ENCODE measurements at regions not wholly inside any gene's neighbourhood (a gene's known extent, or its start where the extent isn't known, plus 50 kb on each side); places are given as distances from the start of the nearest gene placed in this dataset.

- no peak overlapping the region for H3K27ac Mint-ChIP-seq
- H3K4me1 Mint-ChIP-seq, result peaks cover 10% of the 10 kb centered on the region
- H3K4me3 Mint-ChIP-seq, result no peak overlapping the region
- H3K27me3 Mint-ChIP-seq, result no peaks in the 10 kb centered on the region
- no peaks in the 10 kb centered on the region for H3K9me3 Mint-ChIP-seq
- ATAC-seq (no peak), DNase-seq (no peak)
- no peaks in the 10 kb centered on the region for H3K36me3 Mint-ChIP-seq (ENCODE audit: low read depth)
These were observed 162.3 kb upstream of the VRK2 start for GRCh38 chr2:57884281-57884680.

DNA sequence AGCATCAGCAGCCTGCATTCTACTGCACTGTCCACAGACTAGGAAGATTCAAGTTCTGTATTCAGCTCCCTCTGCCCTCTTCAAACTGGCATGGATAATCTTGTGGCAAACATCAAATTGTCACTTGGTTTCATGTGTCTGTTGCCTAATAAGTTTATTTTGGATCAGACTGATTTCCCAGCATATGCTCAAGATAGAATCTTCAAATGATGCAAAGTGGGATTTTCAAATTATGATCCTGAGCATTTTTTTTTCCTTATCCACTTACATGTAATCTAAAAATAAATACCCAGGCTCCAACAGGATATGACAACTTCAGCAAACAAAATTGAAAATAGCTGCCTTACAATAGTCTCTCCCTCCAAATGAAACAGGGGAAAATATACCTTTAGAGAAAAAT, 160.9 kb upstream of the VRK2 start:
- no peak for DNase-seq
- H3K27ac Mint-ChIP-seq, result no peak overlapping the region
- no peak for ATAC-seq

DNA sequence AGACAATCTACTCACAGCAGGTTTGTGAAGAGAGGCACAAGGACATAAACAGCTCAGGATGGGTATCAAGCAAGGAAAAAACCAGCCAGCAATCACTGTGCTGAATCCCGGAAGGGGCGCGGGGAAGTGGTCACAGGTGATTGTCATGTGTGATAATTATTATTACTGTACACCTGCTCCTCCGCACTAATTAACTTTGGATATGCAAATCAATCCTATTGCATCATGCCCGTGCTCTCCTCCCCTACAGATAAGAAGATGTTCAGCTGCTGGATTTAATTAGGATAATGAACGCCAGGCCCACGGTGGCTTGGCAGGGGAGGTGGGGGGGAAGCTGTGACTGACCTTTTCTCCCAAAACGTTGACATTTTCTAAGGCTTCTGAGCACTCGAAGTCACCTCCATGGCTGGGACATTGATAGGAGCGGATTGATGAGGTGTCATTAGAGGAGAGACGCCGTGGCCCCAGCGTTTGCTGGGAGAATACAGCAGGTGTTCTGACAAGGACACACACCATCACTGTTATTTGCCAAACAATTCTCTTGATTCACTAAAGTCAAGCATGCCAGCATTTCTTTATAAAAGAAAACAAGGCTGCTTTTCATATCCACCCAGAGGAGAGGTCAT, 160.3 kb upstream of the VRK2 start:
- peaks cover 10% of the 10 kb centered on the region for H3K4me1 Mint-ChIP-seq
- H3K4me3 Mint-ChIP-seq, result no peak overlapping the region
- no peaks in the 10 kb centered on the region for H3K9me3 Mint-ChIP-seq
- H3K27ac Mint-ChIP-seq, result no peak overlapping the region
- DNase-seq, result no peak
- H3K27me3 Mint-ChIP-seq, result no peaks in the 10 kb centered on the region
- no peak for ATAC-seq
- no peaks in the 10 kb centered on the region for H3K36me3 Mint-ChIP-seq (ENCODE audit: low read depth)

More for the DNA sequence above, 160.9 kb upstream of the VRK2 start:
- Mint-ChIP-seq H3K27me3 (no peaks in the 10 kb centered on the region), H3K4me3 (no peak overlapping the region), H3K36me3 (ENCODE audit: low read depth) (no peaks in the 10 kb centered on the region), H3K9me3 (no peaks in the 10 kb centered on the region), H3K4me1 (peaks cover 10% of the 10 kb centered on the region)

DNA sequence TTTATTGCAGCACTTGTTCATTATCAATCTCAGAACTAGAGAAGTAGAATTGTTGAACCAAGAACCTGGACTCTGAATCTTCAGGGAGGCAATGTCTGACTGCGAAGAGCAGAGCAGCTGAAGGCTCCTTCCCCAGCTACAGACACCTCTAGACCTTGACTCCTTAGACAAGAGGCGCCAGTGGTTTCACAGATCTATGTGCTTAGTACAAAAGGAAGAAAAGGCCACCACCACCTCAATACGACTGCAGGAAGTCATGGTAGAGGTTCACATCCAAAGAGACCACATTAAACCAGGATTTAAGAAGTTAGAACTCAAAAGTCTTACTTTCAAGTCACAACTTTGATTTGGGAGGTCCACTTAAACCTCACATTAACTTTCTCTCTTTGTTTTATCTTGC, 158.1 kb upstream of the VRK2 start:
- Mint-ChIP-seq H3K27me3 (no peaks in the 10 kb centered on the region), H3K27ac (no peak overlapping the region), H3K4me3 (no peak overlapping the region), H3K36me3 (ENCODE audit: low read depth) (no peaks in the 10 kb centered on the region), H3K4me1 (peaks cover 10% of the 10 kb centered on the region), H3K9me3 (no peaks in the 10 kb centered on the region)
- DNase-seq (no peak), ATAC-seq (no peak)

DNA sequence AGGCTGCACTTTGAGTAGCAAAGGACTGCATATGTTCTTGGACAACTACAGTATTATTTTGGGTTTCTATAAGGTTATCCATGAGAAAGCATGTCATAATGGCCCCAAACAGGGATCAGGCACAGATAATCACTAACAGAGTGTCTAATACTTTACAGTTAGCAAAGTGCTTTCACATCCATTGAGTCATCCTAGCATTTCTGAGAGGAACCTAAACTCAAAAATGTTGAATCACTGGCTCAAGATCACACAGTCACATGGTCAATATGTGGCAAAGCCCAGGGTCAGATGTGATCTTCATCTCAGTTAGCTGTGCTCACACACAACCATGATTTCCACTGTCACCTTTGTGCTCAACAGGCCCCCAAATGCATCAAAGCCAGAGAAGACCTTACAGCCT, 156.1 kb upstream of the VRK2 start:
- peak; percentile 36 for ATAC-seq

DNA sequence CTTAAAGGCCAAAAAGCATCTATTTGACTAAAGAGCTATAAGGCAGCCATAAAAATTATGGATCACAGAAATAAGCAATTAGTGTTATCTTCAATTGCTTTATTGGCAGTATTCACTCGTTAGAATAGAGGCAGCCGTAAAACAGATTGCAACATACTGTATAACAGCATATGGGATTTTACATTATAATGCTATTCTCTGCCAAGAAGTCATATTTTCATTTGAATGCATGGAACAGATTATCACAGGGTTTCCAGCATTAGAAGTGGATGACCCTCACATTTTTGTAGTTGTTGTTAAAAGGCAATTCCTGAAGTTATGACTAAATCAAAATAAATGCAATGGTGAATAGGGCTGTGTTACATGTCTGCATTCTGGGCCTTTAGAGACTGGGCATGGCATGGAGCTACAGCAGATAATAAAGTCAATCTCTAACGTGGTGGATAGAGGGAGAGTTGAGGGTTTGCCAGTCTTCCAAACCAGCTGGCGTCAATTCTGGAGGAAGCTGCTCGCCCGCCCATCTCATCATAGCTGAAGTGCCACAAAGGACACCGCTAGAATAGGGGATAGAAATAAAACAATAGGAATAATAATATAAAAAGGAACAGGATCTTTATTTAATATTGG, 155.4 kb upstream of the VRK2 start:
- Mint-ChIP-seq H3K4me3 (no peak overlapping the region), H3K4me1 (peaks cover 13% of the 10 kb centered on the region), H3K9me3 (no peaks in the 10 kb centered on the region), H3K27ac (no peak overlapping the region), H3K27me3 (no peaks in the 10 kb centered on the region), H3K36me3 (ENCODE audit: low read depth) (no peaks in the 10 kb centered on the region)
- ATAC-seq, result no peak
- DNase-seq, result no peak

More for the DNA sequence above, 156.1 kb upstream of the VRK2 start:
- no peak overlapping the region for H3K4me3 Mint-ChIP-seq
- no peaks in the 10 kb centered on the region for H3K27me3 Mint-ChIP-seq
- H3K36me3 Mint-ChIP-seq (ENCODE audit: low read depth), result no peaks in the 10 kb centered on the region
- H3K9me3 Mint-ChIP-seq, result no peaks in the 10 kb centered on the region
- no peak for DNase-seq
- H3K27ac Mint-ChIP-seq, result no peak overlapping the region
- peaks cover 12% of the 10 kb centered on the region for H3K4me1 Mint-ChIP-seq

DNA sequence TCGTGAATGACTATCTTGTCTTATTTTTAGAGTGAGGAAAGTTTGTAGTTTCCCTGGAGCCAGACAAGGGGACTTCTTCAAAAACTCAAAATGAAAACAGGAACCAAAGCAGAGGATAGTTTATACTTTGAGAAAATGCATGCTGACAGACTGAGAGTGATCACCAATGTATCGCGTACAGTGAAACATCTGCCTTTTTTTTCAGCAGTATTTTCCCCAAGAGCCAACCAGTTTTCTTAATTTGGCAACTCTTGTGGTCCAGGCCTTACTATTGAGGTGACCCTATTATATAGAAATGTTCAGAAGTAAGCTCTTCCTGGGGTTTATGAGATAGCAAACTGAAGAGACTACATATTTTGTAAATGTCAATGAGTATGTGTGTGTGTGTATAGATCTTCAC, 153.7 kb upstream of the VRK2 start:
- no peaks in the 10 kb centered on the region for H3K9me3 Mint-ChIP-seq

DNA sequence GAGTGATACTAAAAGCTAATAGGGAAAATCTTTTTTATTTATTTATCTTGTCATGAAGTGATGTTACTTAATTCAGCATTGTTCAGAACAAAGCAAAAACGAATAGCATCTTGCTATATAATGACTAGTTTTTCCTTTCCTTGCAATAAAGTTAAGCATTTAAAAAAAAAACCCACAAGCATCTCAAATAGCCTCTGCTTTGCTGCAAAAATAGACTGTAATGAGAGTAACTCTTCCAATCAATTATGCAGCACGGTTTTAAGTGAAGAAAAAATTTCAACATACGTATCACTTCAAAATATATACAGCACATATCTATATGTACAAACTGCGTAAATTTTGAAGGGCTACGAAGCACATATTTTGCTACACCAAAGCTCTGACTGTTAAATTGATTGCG, 153.3 kb upstream of the VRK2 start:
- no peak for DNase-seq
- H3K9me3 Mint-ChIP-seq, result no peaks in the 10 kb centered on the region
- peaks cover 7% of the 10 kb centered on the region for H3K4me1 Mint-ChIP-seq
- no peak for ATAC-seq
- no peak overlapping the region for H3K4me3 Mint-ChIP-seq
- no peaks in the 10 kb centered on the region for H3K27me3 Mint-ChIP-seq
- no peak overlapping the region for H3K27ac Mint-ChIP-seq
- H3K36me3 Mint-ChIP-seq (ENCODE audit: low read depth), result no peaks in the 10 kb centered on the region

More for the DNA sequence above, 153.7 kb upstream of the VRK2 start:
- no peak overlapping the region for H3K4me3 Mint-ChIP-seq
- H3K36me3 Mint-ChIP-seq (ENCODE audit: low read depth), result no peaks in the 10 kb centered on the region
- H3K27me3 Mint-ChIP-seq, result no peaks in the 10 kb centered on the region
- peaks cover 12% of the 10 kb centered on the region for H3K4me1 Mint-ChIP-seq
- no peak overlapping the region for H3K27ac Mint-ChIP-seq
- no peak for DNase-seq
- ATAC-seq, result no peak

- Mint-ChIP-seq H3K4me3 (no peak overlapping the region), H3K4me1 (peaks cover 3% of the 10 kb centered on the region), H3K27me3 (no peaks in the 10 kb centered on the region), H3K36me3 (ENCODE audit: low read depth) (no peaks in the 10 kb centered on the region), H3K9me3 (no peaks in the 10 kb centered on the region), H3K27ac (no peak overlapping the region)
- DNase-seq (no peak), ATAC-seq (no peak)
These were observed 152.8 kb upstream of the VRK2 start for GRCh38 chr2:57893786-57894185.

GRCh38 chr2:57894381-57894780, 152.2 kb upstream of the VRK2 start:
- no peaks in the 10 kb centered on the region for H3K9me3 Mint-ChIP-seq
- no peak for ATAC-seq
- H3K4me1 Mint-ChIP-seq, result peaks cover 3% of the 10 kb centered on the region
- no peak overlapping the region for H3K4me3 Mint-ChIP-seq
- H3K27ac Mint-ChIP-seq, result peak overlapping the region; percentile 7
- H3K27me3 Mint-ChIP-seq, result no peaks in the 10 kb centered on the region
- no peak for DNase-seq
- H3K36me3 Mint-ChIP-seq (ENCODE audit: low read depth), result no peaks in the 10 kb centered on the region

DNA sequence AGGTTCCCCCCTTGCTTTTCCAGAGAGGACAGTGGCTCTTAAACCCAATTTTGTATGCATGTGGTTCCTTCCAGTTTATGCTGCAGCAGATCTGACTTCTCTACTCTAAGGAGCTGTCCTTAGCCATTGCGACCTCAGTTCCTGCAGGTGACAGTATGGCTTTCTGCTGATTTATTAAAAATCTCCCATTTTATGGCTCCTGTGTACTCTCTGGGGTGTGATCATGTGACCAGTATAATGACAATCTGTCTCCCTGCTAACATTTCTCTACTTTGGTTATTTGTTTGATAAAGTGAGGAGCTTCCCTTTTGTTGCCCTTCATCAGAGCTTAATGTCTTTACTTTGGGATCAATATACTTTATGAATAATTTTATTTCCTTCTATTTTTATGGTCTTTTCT, 148.7 kb upstream of the VRK2 start:
- Mint-ChIP-seq H3K27ac (no peak overlapping the region), H3K36me3 (ENCODE audit: low read depth) (no peaks in the 10 kb centered on the region), H3K4me3 (no peak overlapping the region), H3K27me3 (no peaks in the 10 kb centered on the region), H3K9me3 (no peaks in the 10 kb centered on the region), H3K4me1 (peaks cover 3% of the 10 kb centered on the region)
- ATAC-seq (no peak), DNase-seq (no peak)

DNA sequence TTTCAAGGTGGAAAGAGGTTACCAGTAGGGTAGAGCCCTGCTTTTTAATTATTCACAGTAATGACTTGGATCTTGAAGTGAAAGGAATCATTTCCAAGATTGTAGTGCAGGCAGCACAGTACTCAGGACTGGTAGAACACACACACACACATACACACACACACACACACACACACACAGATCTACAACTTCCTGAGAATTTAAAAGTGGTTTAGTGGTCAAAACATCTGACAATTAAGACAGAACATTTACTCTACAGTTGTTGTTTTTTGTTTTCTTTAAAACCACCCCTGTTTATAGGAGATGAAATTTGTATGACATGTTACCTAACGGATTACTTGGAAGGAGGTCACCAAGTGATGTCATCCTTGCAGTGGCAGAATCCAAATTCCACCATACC, 146.7 kb upstream of the VRK2 start:
- no peak for DNase-seq
- Mint-ChIP-seq H3K36me3 (ENCODE audit: low read depth) (no peaks in the 10 kb centered on the region), H3K4me1 (peaks cover 3% of the 10 kb centered on the region), H3K9me3 (no peaks in the 10 kb centered on the region), H3K27me3 (no peaks in the 10 kb centered on the region), H3K4me3 (no peak overlapping the region), H3K27ac (no peak overlapping the region)
- no peak for ATAC-seq

GRCh38 chr2:57902578-57902977, 144.0 kb upstream of the VRK2 start:
- H3K27ac Mint-ChIP-seq, result no peak overlapping the region
- DNase-seq, result no peak
- H3K9me3 Mint-ChIP-seq, result no peaks in the 10 kb centered on the region
- no peak for ATAC-seq
- H3K4me1 Mint-ChIP-seq, result peaks cover 6% of the 10 kb centered on the region
- no peaks in the 10 kb centered on the region for H3K27me3 Mint-ChIP-seq
- H3K36me3 Mint-ChIP-seq (ENCODE audit: low read depth), result no peaks in the 10 kb centered on the region
- H3K4me3 Mint-ChIP-seq, result no peak overlapping the region

GRCh38 chr2:57906152-57906732, 140.4 kb upstream of the VRK2 start:
- DNase-seq (no peak), ATAC-seq (peak; percentile 75)
- Mint-ChIP-seq H3K4me1 (peaks cover 23% of the 10 kb centered on the region), H3K27me3 (no peaks in the 10 kb centered on the region), H3K9me3 (no peaks in the 10 kb centered on the region), H3K36me3 (ENCODE audit: low read depth) (no peaks in the 10 kb centered on the region), H3K4me3 (no peak overlapping the region), H3K27ac (peak overlapping the region; percentile 50)

DNA sequence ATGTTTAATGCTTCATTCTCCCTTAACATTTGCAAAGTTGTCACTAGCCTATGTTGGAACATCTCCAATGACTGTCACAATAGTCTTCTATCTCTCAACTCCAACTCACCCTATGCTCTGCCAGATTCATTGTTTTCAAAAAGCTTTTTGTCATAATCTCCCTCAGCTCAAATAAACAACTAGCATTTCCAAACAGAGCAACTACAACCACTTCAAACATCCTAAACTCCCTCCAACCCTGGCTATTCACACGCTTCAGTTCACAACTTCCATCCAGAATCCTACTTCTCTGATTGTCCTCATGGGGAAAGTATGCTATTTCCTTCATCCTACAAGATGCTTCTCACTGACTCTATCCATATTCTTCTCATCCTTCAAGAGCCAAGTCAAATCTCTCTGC, 139.2 kb upstream of the VRK2 start:
- Mint-ChIP-seq H3K27me3 (no peaks in the 10 kb centered on the region), H3K4me3 (no peak overlapping the region), H3K4me1 (peaks cover 23% of the 10 kb centered on the region), H3K36me3 (ENCODE audit: low read depth) (no peaks in the 10 kb centered on the region), H3K27ac (peak overlapping the region; percentile 76), H3K9me3 (no peaks in the 10 kb centered on the region)
- DNase-seq, result no peak
- ATAC-seq, result no peak

Measured in activated naive CD8-positive, alpha-beta T cell treated with anti-CD3 and anti-CD28 coated beads, Interleukin-2, amount 50 U/mL, for 24 hours (primary cell).